Neural progenitor cell (in vitro differentiated cells): ENCODE measurements at regions not wholly inside any gene's neighbourhood (a gene's known extent, or its start where the extent isn't known, plus 50 kb on each side); places are given as distances from the start of the nearest gene placed in this dataset.

ENCODE experiments used
- DNase-seq: peaks from one replicate; pipeline ENCODE4 v3.0.0-alpha.2; 2016; ENCODE audit warnings: low spot score
- H2AFZ ChIP-seq: fragments of 200-600 bp; sonication (generic); replicated peaks from 2 replicates; pipeline ENCODE4 v1.6.1; 2016; ENCODE audit warnings: antibody characterized with exemption
- H3F3A ChIP-seq: fragments of 200-600 bp; sonication (generic); 2 replicates; pipeline ENCODE4 v1.6.1; 2016; ENCODE audit warnings: antibody characterized with exemption, low read depth
- H3K27ac ChIP-seq: fragments of 200-600 bp; sonication (generic); 2 replicates; pipeline ENCODE4 v1.5.1; 2016; ENCODE audit warnings: mild to moderate bottlenecking
- H3K27me3 ChIP-seq: fragments of 200-600 bp; sonication (generic); 2 replicates; pipeline ENCODE4 v1.6.1; 2016; ENCODE audit warnings: mild to moderate bottlenecking, moderate library complexity
- H3K36me3 ChIP-seq: fragments of 200-600 bp; sonication (generic); 2 replicates; pipeline ENCODE4 v1.5.1; 2016
- H3K4me1 ChIP-seq: fragments of 200-600 bp; sonication (generic); 2 replicates; pipeline ENCODE4 v1.6.1; 2016; ENCODE audit warnings: mixed run types
- H3K4me2 ChIP-seq: fragments of 200-600 bp; sonication (generic); 2 replicates; pipeline ENCODE4 v1.6.1; 2016
- H3K4me3 ChIP-seq: fragments of 200-600 bp; sonication (generic); 2 replicates; pipeline ENCODE4 v1.5.1; 2016
- H3K79me2 ChIP-seq: fragments of 200-600 bp; sonication (generic); 2 replicates; pipeline ENCODE4 v1.6.1; 2016; ENCODE audit warnings: low read depth
- H3K9ac ChIP-seq: fragments of 200-600 bp; sonication (generic); 2 replicates; pipeline ENCODE4 v1.6.1; 2016
- H3K9me3 ChIP-seq: fragments of 200-600 bp; sonication (generic); 2 replicates; pipeline ENCODE4 v1.5.1; 2016; ENCODE audit warnings: low read depth
- H4K20me1 ChIP-seq: fragments of 200-600 bp; sonication (generic); 2 replicates; pipeline ENCODE4 v1.6.1; 2016; ENCODE audit warnings: low read depth
- H3K27ac Mint-ChIP-seq: 3 replicates; pipeline ENCODE4 v1.8.0; 2021; ENCODE audit warnings: mixed read lengths
- H3K27me3 Mint-ChIP-seq: 2 replicates; pipeline ENCODE4 v1.8.0; 2022; ENCODE audit warnings: low read depth, mild to moderate bottlenecking, inconsistent platforms, moderate library complexity, mixed read lengths; ENCODE audit not compliant: insufficient read depth
- H3K36me3 Mint-ChIP-seq: 3 replicates; pipeline ENCODE4 v1.8.0; 2021; ENCODE audit warnings: mixed read lengths
- H3K4me1 Mint-ChIP-seq: 3 replicates; pipeline ENCODE4 v1.8.0; 2021; ENCODE audit warnings: mixed read lengths
- H3K4me3 Mint-ChIP-seq: 3 replicates; pipeline ENCODE4 v1.8.0; 2021; ENCODE audit warnings: mild to moderate bottlenecking, moderate library complexity, mixed read lengths
- H3K9me3 Mint-ChIP-seq: 3 replicates; pipeline ENCODE4 v1.8.0; 2020; ENCODE audit warnings: mixed read lengths
- CTCF ChIP-seq: fragments of 200-600 bp; sonication (generic); IDR thresholded peaks from 2 replicates; pipeline ENCODE4 v1.5.1; 2017; ENCODE audit warnings: antibody characterized with exemption, mild to moderate bottlenecking
- EZH2 ChIP-seq: fragments of 200-600 bp; sonication (generic); IDR thresholded peaks from 2 replicates; pipeline ENCODE4 v1.6.1; 2017; ENCODE audit warnings: antibody characterized with exemption, mild to moderate bottlenecking, moderate library complexity
- EZH2phosphoT487 ChIP-seq: fragments of 200-600 bp; sonication (generic); IDR thresholded peaks from 2 replicates; pipeline ENCODE4 v1.6.1; 2017; ENCODE audit warnings: antibody characterized with exemption

- Mint-ChIP-seq H3K36me3 (no peaks in the 10 kb centered on the region), H3K4me3 (no peak overlapping the region), H3K27me3 (peaks cover 3% of the 10 kb centered on the region), H3K9me3 (no peaks in the 10 kb centered on the region), H3K27ac (no peak overlapping the region), H3K4me1 (no peaks in the 10 kb centered on the region)
- H3K9ac ChIP-seq: no peak overlapping the region
- no peak overlapping the region for H3K4me2 ChIP-seq
- no peak for DNase-seq
- no peaks in the 10 kb centered on the region for H3K9me3 ChIP-seq
- TF ChIP-seq CTCF (no peak), EZH2phosphoT487 (no peak), EZH2 (no peak)
- no peaks in the 10 kb centered on the region for H3K79me2 ChIP-seq
- H4K20me1 ChIP-seq: no peaks in the 10 kb centered on the region
- no peak overlapping the region for H3K27ac ChIP-seq
- no peaks in the 10 kb centered on the region for H3K4me1 ChIP-seq
- H3K27me3 ChIP-seq: no peaks in the 10 kb centered on the region
- H3F3A ChIP-seq: no peaks in the 10 kb centered on the region
- H3K4me3 ChIP-seq: no peak overlapping the region
- no peak overlapping the region for H2AFZ ChIP-seq
- no peaks in the 10 kb centered on the region for H3K36me3 ChIP-seq
Measured at GRCh38 chr5:156239800-156240199, 87.2 kb upstream of the SGCD start.

GRCh38 chr5:156240414-156240813, 86.5 kb upstream of the SGCD start:
- no peak overlapping the region for H3K9ac ChIP-seq
- H3K4me3 ChIP-seq: no peak overlapping the region
- Mint-ChIP-seq H3K27me3 (peaks cover 3% of the 10 kb centered on the region), H3K4me3 (no peak overlapping the region), H3K36me3 (no peaks in the 10 kb centered on the region), H3K9me3 (no peaks in the 10 kb centered on the region), H3K27ac (no peak overlapping the region), H3K4me1 (no peaks in the 10 kb centered on the region)
- no peaks in the 10 kb centered on the region for H3K4me1 ChIP-seq
- H4K20me1 ChIP-seq: no peaks in the 10 kb centered on the region
- no peaks in the 10 kb centered on the region for H3K27me3 ChIP-seq
- TF ChIP-seq CTCF (no peak), EZH2phosphoT487 (no peak), EZH2 (no peak)
- no peaks in the 10 kb centered on the region for H3K9me3 ChIP-seq
- H2AFZ ChIP-seq: no peak overlapping the region
- no peaks in the 10 kb centered on the region for H3K79me2 ChIP-seq
- DNase-seq: no peak
- no peak overlapping the region for H3K4me2 ChIP-seq
- H3F3A ChIP-seq: no peaks in the 10 kb centered on the region
- no peaks in the 10 kb centered on the region for H3K36me3 ChIP-seq
- no peak overlapping the region for H3K27ac ChIP-seq

- Mint-ChIP-seq H3K36me3 (no peaks in the 10 kb centered on the region), H3K9me3 (no peaks in the 10 kb centered on the region), H3K4me3 (no peak overlapping the region), H3K4me1 (no peaks in the 10 kb centered on the region), H3K27me3 (peaks cover 3% of the 10 kb centered on the region), H3K27ac (no peak overlapping the region)
- no peak for DNase-seq
- TF ChIP-seq CTCF: no peak
- TF ChIP-seq EZH2: no peak
- no peak for TF ChIP-seq EZH2phosphoT487
- H3K4me1 ChIP-seq: no peaks in the 10 kb centered on the region
- no peaks in the 10 kb centered on the region for H3K27me3 ChIP-seq
- H2AFZ ChIP-seq: no peak overlapping the region
- no peak overlapping the region for H3K4me2 ChIP-seq
- H3F3A ChIP-seq: no peaks in the 10 kb centered on the region
- H3K36me3 ChIP-seq: no peaks in the 10 kb centered on the region
- H3K9ac ChIP-seq: no peak overlapping the region
- no peak overlapping the region for H3K27ac ChIP-seq
- no peak overlapping the region for H3K4me3 ChIP-seq
- no peaks in the 10 kb centered on the region for H3K79me2 ChIP-seq
- no peaks in the 10 kb centered on the region for H3K9me3 ChIP-seq
- no peaks in the 10 kb centered on the region for H4K20me1 ChIP-seq
Measured at GRCh38 chr5:156241266-156241665, 85.7 kb upstream of the SGCD start.

- Histone ChIP-seq H2AFZ (no peak overlapping the region), H3K27ac (no peak overlapping the region), H3F3A (no peaks in the 10 kb centered on the region), H3K4me3 (no peak overlapping the region), H3K9me3 (no peaks in the 10 kb centered on the region), H3K79me2 (no peaks in the 10 kb centered on the region), H3K9ac (no peak overlapping the region), H3K27me3 (no peaks in the 10 kb centered on the region), H3K4me1 (no peaks in the 10 kb centered on the region), H3K4me2 (no peak overlapping the region), H4K20me1 (no peaks in the 10 kb centered on the region), H3K36me3 (no peaks in the 10 kb centered on the region)
- H3K27me3 Mint-ChIP-seq: peaks cover 3% of the 10 kb centered on the region
- H3K4me3 Mint-ChIP-seq: no peak overlapping the region
- no peaks in the 10 kb centered on the region for H3K9me3 Mint-ChIP-seq
- peaks cover 4% of the 10 kb centered on the region for H3K4me1 Mint-ChIP-seq
- no peak for DNase-seq
- H3K36me3 Mint-ChIP-seq: no peaks in the 10 kb centered on the region
- no peak overlapping the region for H3K27ac Mint-ChIP-seq
- no peak for TF ChIP-seq EZH2phosphoT487
- TF ChIP-seq CTCF: no peak
- TF ChIP-seq EZH2: no peak
Measured at GRCh38 chr5:156245895-156246294, 81.1 kb upstream of the SGCD start.
